Testis (tissue), 2 donors: ENCODE measurements at regions not wholly inside any gene's neighbourhood (a gene's known extent, or its start where the extent isn't known, plus 50 kb on each side); places are given as distances from the start of the nearest gene placed in this dataset.

Experiments used
- POLR2A ChIP-seq: fragments of 450-650 bp; IDR thresholded peaks from one replicate; pipeline ENCODE4 v1.6.1; 2017; ENCODE audit warnings: antibody characterized with exemption, mild to moderate bottlenecking, moderate library complexity
- TF ChIP-seq, protein P1 (sequence below), 3 experiments: fragments of 450-650 bp in 2 of 3; fragments of 200-600 bp in 1 of 3; sonication (generic) in 1 of 3; IDR thresholded peaks; one replicate each; pipeline ENCODE4 v1.5.1; 2016 to 2019; ENCODE audit warnings: antibody characterized with exemption in 3 of 3, mild to moderate bottlenecking in 2 of 3, moderate library complexity in 1 of 3

DNA sequence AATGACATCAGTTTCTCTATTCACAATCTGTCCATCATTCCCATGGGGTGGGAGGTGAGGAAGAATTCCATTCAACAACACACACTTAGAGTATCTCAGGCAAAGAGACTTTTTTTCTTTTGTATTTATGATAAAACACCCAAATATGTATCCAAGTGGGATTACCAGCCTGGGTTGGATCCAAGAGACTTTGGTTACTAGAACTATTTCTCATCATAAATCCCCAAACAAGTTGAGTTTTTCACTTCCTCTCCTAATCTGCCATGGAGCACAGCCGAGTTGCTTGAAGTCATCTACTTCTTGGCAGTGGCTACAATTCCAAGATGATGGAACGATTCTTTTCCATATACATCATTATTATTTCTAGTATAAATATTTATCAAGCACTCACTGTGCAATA is 209.2 kb upstream of the HMGA2 start:
- TF ChIP-seq, protein P1, sequence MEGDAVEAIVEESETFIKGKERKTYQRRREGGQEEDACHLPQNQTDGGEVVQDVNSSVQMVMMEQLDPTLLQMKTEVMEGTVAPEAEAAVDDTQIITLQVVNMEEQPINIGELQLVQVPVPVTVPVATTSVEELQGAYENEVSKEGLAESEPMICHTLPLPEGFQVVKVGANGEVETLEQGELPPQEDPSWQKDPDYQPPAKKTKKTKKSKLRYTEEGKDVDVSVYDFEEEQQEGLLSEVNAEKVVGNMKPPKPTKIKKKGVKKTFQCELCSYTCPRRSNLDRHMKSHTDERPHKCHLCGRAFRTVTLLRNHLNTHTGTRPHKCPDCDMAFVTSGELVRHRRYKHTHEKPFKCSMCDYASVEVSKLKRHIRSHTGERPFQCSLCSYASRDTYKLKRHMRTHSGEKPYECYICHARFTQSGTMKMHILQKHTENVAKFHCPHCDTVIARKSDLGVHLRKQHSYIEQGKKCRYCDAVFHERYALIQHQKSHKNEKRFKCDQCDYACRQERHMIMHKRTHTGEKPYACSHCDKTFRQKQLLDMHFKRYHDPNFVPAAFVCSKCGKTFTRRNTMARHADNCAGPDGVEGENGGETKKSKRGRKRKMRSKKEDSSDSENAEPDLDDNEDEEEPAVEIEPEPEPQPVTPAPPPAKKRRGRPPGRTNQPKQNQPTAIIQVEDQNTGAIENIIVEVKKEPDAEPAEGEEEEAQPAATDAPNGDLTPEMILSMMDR (IDR thresholded peaks at IDR 0.05): no peak
- no peak for TF ChIP-seq POLR2A
